GM12864 (cell line): ENCODE measurements at regions not wholly inside any gene's neighbourhood (a gene's known extent, or its start where the extent isn't known, plus 50 kb on each side); places are given as distances from the start of the nearest gene placed in this dataset.

Experiments used
- DNase-seq: peaks from one replicate; pipeline ENCODE4 v3.0.0-alpha.2; 2011; ENCODE audit warnings: low read depth
- H3K4me3 ChIP-seq: 2 replicates; pipeline ENCODE4 v1.5.1; 2011; ENCODE audit warnings: mild to moderate bottlenecking, low read depth, low read length, control low read depth
- CTCF ChIP-seq: IDR thresholded peaks from 2 replicates; pipeline ENCODE4 v1.5.1; 2011; ENCODE audit warnings: low read depth, mild to moderate bottlenecking, moderate library complexity, low read length, control low read depth, inconsistent platforms; ENCODE audit errors: missing control alignments

DNA sequence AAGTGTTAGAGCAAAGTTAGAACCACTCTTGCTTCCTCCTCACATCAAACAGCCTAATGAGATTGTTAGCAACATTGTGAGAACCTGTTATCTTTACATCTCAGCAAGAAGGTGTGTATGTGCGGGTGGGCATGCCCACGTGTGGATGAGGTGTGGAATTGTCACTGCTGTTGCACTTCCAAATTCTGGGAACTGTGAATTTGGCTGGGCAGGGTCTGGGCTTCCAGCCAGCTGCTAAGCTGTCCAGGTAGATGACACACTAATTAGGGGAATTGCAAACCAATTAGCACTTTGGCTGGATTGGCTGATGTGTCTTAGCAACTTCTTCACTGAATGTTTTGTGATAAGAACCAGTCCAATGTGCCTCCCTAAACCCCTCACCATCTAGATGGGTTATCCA lies 848.2 kb downstream of the DHX35 start:
- no peak for TF ChIP-seq CTCF
- no peak for DNase-seq
- no peak overlapping the region for H3K4me3 ChIP-seq

GRCh38 chr20:39808613-39809012 lies 846.5 kb downstream of the DHX35 start:
- H3K4me3 ChIP-seq: no peak overlapping the region
- no peak for DNase-seq
- TF ChIP-seq CTCF: no peak

- no peak for TF ChIP-seq CTCF
- H3K4me3 ChIP-seq: no peak overlapping the region
- DNase-seq: no peak
Observed at GRCh38 chr20:39800548-39800947, 838.4 kb downstream of the DHX35 start.

DNA sequence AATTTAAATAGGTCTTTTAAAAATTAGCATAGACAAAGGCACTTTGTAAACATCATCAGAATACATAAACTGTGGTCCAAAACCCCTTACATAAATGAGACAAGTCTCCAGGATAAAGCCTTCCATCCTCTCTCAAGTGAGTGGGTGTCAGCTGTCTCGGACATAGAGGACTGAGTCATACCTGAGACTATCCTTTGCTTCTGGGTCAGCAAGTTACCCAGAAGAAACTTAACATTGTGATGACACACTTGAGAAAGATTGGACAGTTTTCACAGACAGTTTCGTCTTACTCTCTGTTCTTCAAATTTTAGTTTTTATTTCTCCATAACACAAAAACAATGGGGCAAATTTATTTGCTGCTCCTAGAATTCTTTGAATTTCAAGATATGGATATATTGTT lies 838.0 kb downstream of the DHX35 start:
- no peak for DNase-seq
- no peak for TF ChIP-seq CTCF
- no peak overlapping the region for H3K4me3 ChIP-seq

DNA sequence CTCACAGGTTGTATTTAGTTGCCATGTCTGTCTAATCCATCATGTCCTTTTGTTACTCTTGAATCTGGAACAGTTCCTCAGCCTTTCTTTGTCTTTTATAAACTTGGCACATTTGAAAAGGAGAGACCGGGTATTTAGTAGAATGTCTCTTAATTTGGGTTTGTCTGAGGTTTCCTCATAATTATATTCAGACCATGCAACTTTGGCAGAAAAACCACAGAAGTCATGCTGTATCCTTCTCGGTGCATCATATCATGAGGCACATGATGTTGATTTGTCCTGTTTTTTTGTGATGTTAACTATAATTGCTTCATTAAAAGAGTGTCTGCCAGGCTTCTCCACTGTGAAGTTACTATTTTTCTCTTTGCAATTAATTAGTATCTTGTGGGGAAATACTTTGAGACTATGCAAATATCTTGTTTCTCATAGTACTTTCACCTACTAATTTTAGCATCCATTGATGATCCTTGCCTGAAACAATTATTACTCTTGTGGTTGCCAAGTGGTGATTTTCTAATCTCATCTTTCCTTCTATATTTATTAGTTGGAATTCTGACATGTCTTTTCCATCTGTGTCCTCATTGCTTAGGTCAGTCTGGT lies 837.3 kb downstream of the DHX35 start:
- TF ChIP-seq CTCF: no peak
- H3K4me3 ChIP-seq: no peak overlapping the region
- no peak for DNase-seq

DNA sequence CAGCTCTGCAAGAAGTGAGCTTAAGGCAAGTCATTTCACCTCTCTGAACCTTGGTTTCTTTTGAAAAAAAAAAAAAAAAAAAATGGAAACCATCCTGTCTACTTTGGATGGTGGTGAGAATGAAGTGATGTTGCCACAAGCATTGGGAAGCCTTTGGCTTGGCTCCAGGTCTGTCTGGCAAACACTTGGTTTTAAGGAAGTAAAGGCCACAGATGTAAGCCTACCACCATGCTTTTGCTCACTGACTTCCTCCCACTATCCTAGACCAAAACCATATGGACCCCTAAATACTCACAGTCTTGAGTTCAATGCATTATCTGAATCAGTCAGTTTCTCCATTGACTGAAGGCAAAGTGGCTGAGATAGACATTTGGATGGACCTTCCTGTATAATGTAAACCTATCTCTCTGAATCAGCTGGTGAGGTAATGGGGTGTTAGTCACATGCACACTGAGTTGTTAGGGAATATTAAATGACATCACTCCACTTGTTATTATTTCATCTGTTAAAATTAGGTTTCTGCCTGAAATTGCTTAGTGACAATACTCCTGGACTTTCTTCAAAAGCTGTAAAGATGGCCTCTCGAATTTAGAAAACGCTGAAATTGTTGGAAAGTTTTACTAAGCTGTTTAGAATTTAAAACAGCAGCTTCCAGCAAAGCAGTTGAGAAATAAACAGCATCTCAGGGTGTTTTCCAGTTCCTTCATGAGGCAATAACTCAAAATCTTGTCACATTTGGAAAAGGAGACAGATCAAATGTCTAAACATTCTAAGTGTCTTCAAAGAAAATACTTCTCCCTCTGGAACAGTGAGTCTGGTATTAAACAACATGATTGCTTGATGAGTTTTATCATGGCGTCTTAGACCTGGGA lies 833.5 kb downstream of the DHX35 start:
- no peak for DNase-seq
- no peak for TF ChIP-seq CTCF
- no peak overlapping the region for H3K4me3 ChIP-seq

- H3K4me3 ChIP-seq: no peak overlapping the region
- no peak for DNase-seq
- no peak for TF ChIP-seq CTCF
Observed at GRCh38 chr20:39792334-39792733, 830.2 kb downstream of the DHX35 start.
